ENCODE measurements at regions not wholly inside any gene's neighbourhood (a gene's known extent, or its start where the extent isn't known, plus 50 kb on each side); places are given as distances from the start of the nearest gene placed in this dataset.

DNA sequence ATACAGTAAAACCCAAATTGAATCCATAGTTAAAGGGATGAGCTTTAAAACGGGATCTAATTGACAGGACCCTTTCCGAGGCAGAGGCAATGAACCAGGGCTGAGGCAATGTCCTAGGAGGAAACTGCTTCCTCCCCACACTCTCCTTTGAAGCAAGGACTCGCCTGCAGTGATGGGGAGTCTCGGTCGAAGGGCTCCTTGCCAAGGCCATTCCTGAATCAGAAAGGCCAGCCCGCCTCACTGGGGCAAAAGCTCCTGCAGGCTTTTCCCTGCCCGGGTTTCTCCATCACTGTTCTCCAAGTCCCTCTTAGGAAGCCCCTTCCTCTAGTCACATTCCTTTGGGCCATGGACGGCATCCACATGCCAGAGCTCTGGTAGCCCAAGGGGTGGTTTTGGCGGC is 132.0 kb downstream of the RBFOX3 start:
- TF ChIP-seq, protein P1, sequence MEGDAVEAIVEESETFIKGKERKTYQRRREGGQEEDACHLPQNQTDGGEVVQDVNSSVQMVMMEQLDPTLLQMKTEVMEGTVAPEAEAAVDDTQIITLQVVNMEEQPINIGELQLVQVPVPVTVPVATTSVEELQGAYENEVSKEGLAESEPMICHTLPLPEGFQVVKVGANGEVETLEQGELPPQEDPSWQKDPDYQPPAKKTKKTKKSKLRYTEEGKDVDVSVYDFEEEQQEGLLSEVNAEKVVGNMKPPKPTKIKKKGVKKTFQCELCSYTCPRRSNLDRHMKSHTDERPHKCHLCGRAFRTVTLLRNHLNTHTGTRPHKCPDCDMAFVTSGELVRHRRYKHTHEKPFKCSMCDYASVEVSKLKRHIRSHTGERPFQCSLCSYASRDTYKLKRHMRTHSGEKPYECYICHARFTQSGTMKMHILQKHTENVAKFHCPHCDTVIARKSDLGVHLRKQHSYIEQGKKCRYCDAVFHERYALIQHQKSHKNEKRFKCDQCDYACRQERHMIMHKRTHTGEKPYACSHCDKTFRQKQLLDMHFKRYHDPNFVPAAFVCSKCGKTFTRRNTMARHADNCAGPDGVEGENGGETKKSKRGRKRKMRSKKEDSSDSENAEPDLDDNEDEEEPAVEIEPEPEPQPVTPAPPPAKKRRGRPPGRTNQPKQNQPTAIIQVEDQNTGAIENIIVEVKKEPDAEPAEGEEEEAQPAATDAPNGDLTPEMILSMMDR (IDR thresholded peaks at IDR 0.05; ENCODE audit: insufficient read depth, missing control alignments) = no peak
- FAIRE-seq = no peak
- DNase-seq (ENCODE audit: insufficient read length, low spot score) = no peak

DNA sequence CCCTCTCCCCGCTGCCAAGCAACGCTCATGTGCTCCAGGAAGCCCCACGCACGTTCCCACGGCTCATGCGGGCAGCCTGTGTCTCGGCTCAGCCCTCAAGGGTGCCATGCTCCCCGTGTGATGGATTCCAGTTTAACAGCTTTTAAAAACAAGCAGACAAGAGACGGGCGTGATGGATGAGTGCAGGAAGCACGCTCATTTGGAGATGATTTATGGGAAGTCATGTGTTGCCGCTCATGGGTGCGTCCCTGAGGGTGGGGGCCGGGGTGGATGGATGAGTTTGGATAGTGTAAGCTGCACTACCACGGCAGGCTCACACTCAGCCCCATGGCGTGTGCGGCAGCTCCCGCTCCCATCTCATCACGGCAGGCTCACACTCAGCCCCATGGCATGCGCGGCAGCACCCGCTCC is 132.8 kb downstream of the RBFOX3 start:
- FAIRE-seq (no peak), DNase-seq (ENCODE audit: insufficient read length, low spot score) (no peak)
- TF ChIP-seq, protein P1 (IDR thresholded peaks at IDR 0.05; ENCODE audit: insufficient read depth, missing control alignments) = no peak

DNA sequence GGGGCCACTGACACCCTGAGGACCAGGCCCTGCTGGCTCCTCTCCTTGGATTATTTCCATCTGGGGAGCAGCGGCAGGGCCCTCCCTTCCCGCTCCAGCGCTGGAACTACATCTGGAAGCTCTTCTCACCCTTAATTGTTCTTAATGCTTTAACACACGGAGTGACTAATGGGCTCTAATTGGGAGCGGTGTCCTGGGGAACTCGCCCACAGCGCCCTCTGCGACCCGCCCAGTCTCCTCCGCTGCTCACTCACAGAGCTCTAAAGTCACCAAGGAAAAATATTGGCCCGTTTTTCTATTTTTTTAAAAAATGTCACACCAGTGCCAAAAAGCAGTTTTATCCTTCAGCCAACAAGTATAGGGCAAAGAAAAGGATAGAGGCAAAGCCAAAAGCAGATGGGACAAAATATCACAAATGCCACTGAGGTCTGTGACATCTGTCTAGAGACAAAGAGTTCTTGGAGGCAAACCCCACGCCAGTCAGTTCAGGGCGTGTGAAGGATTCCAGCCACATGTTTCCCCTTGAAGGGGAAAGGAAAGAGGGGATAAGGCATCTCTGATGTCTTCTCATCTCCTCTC is 134.7 kb downstream of the RBFOX3 start:
- FAIRE-seq (no peak), DNase-seq (ENCODE audit: insufficient read length, low spot score) (no peak)
- TF ChIP-seq, protein P1 (IDR thresholded peaks at IDR 0.05; ENCODE audit: insufficient read depth, missing control alignments) = no peak

DNA sequence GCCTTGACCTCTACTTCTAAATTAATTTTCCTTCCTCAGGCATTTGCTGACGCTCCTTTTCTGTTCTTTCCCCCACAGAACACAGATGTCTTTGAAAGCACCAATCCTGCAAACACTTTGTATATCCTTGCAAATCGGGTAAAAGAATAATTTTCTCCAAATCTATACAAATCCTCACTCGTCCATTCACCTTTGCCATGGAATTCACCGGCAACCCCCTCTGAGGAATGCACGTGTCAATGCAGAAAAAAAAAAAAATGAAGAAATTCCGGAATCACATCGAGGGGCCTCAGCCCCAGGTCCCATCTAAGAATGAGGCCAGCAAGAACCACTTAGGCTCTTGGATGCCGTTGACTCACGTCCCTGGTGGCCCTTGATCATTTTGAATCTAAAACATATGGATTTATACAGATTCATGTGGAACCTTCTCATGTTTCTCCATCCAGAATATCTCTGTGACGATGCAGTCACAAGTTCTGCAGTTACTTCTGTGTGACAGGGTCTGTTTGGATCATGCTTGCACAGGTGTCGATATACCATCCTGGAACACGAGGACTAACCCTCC is 136.9 kb downstream of the RBFOX3 start:
- FAIRE-seq (no peak), DNase-seq (ENCODE audit: insufficient read length, low spot score) (no peak)
- TF ChIP-seq, protein P1 (IDR thresholded peaks at IDR 0.05; ENCODE audit: insufficient read depth, missing control alignments) = no peak

DNA sequence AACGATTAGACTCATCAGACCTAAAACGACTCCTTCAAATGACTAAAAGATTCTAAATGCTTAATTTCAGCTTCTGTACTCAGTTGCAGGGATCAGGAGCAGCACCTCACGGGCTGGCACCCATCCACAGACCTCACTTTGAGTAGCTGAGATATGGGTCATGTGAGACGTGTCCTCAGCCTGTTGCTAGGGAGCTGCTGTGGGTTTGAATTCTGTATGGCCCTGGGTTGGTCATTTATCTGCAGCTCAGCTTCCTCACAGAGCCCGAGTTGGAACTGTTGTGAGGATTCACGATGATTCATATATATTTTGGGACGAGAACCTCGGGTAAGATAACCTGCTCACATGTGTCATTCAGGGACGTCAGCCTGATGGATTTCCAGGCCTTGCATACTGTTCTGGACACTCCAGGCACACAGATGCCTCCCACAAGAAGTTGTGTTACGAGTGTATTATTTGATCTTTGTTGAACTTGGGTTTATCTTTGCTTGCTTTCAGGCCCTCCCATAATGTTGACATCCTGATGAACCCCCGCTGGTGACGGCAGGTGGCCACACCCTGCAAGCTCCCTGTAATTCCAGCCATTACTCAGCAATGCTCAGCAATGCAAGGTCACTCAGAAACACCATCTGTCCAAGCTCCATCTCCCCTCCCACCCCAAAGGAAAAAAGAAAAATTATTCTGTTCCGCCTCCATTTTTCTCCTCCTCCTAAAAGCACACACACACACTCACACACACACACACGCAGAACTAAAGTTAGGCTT is 137.6 kb downstream of the RBFOX3 start:
- TF ChIP-seq, protein P1 (IDR thresholded peaks at IDR 0.05; ENCODE audit: insufficient read depth, missing control alignments) = no peak
- FAIRE-seq (no peak), DNase-seq (ENCODE audit: insufficient read length, low spot score) (no peak)

DNA sequence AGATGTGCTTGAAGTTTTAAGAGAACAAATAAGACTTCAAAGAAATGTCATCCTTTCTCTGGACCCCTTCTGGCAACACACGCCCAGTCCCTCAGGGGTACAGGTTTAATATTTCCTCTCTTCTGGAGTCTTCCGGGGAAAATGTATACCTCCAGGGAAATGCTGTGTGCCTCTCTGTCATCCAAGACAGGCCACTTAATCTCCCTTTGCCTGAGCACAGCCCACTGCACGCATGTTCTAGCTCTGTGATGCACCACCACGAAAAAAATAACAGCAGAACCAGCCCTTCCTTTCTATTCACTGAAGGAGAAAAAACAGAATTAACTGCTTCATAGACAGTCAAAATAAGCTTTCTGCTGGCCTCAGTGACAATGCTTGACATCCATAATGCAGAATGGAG is 140.1 kb downstream of the RBFOX3 start:
- DNase-seq (ENCODE audit: insufficient read length, low spot score) = no peak
- TF ChIP-seq, protein P1 (IDR thresholded peaks at IDR 0.05; ENCODE audit: insufficient read depth, missing control alignments) = no peak
- no peak for FAIRE-seq

DNA sequence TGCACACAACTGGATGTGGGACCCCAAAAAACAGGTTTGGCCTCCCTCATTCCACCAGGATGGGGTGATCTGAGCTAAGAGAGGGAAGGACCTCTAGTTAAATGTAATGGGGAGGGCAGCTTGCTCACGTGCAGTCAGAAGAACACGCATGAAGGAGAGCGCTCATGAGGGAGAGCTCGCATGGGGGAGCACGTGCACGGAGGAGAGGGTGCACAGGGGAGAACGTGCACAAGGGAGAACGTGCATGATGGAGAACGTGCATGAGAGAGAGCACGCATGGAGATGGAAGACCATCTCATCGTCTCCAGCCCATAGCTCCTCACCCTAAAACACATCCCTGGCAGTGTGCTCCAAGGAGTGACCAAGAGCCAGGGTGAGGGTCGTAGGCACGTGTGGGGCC is 141.2 kb downstream of the RBFOX3 start:
- TF ChIP-seq, protein P1 (IDR thresholded peaks at IDR 0.05; ENCODE audit: insufficient read depth, missing control alignments) = no peak
- DNase-seq (ENCODE audit: insufficient read length, low spot score) (no peak), FAIRE-seq (no peak)
